H1 (cell line): ENCODE measurements at regions not wholly inside any gene's neighbourhood (a gene's known extent, or its start where the extent isn't known, plus 50 kb on each side); places are given as distances from the start of the nearest gene placed in this dataset.

Experiments used
- BCL11A ChIP-seq, 2 experiments: IDR thresholded peaks; one replicate each; pipeline ENCODE4 v1.6.1; 2011; ENCODE audit warnings: low read depth in 2 of 2, low read length in 2 of 2, mild to moderate bottlenecking in 2 of 2
- CTCF ChIP-seq, 3 experiments: IDR thresholded peaks; 1 replicate in 2 of 3; 2 replicates in 1 of 3; pipeline versions ENCODE4 v1.5.1 to v1.6.1; 2011; ENCODE audit warnings: low read length in 3 of 3, mild to moderate bottlenecking in 3 of 3, inconsistent platforms in 2 of 3, low read depth in 1 of 3, moderate library complexity in 1 of 3; ENCODE audit not compliant: insufficient read depth in 1 of 3; ENCODE audit errors: control extremely low read depth in 1 of 3
- EZH2 ChIP-seq: fragments of 200-600 bp; sonication (generic); IDR thresholded peaks from 2 replicates; pipeline ENCODE4 v1.7.1; 2012; ENCODE audit warnings: low read depth, mild to moderate bottlenecking, moderate library complexity, low read length, inconsistent platforms; ENCODE audit not compliant: severe bottlenecking
- GABPA ChIP-seq: IDR thresholded peaks from 2 replicates; pipeline ENCODE4 v1.6.1; 2011; ENCODE audit warnings: mild to moderate bottlenecking, low read length, moderate library complexity, borderline replicate concordance; ENCODE audit not compliant: insufficient read depth
- JUN ChIP-seq: IDR thresholded peaks from 2 replicates; pipeline ENCODE4 v1.6.1; 2011; ENCODE audit warnings: low read depth, mild to moderate bottlenecking, improper control_type of control experiment, low read length
- KDM1A ChIP-seq: fragments of 200-600, 300-600 bp; sonication (generic); IDR thresholded peaks from 2 replicates; pipeline ENCODE4 v1.7.1; 2016; ENCODE audit warnings: mild to moderate bottlenecking, low read length, borderline replicate concordance
- RFX5 ChIP-seq: IDR thresholded peaks from 2 replicates; pipeline ENCODE4 v1.6.1; 2011; ENCODE audit warnings: low read depth, low read length, improper control_type of control experiment, borderline replicate concordance
- SP1 ChIP-seq: IDR thresholded peaks from 2 replicates; pipeline ENCODE4 v1.6.1; 2011; ENCODE audit warnings: low read depth, low read length
- SP2 ChIP-seq: IDR thresholded peaks from 2 replicates; pipeline ENCODE4 v1.6.1; 2012; ENCODE audit warnings: mild to moderate bottlenecking, low read length, inconsistent platforms
- TAF1 ChIP-seq: IDR thresholded peaks from 2 replicates; pipeline ENCODE4 v1.6.1; 2011; ENCODE audit warnings: mild to moderate bottlenecking, low read depth, low read length
- USF2 ChIP-seq: IDR thresholded peaks from 2 replicates; pipeline ENCODE4 v1.6.1; 2011; ENCODE audit warnings: low read length, improper control_type of control experiment
- YY1 ChIP-seq: IDR thresholded peaks from 2 replicates; pipeline ENCODE4 v1.6.1; 2011; ENCODE audit warnings: low read depth, mild to moderate bottlenecking, low read length

GRCh38 chr2:228408529-228409227 is 227.2 kb upstream of the SPHKAP start:
- TF ChIP-seq GABPA, result no peak
- no peak for TF ChIP-seq SP1
- no peak for TF ChIP-seq TAF1
- TF ChIP-seq JUN, result no peak
- no peak for TF ChIP-seq CTCF (IDR thresholded peaks at IDR 0.05; ENCODE audit: control extremely low read depth in 1 of 3, insufficient read depth in 1 of 3, low read depth in 1 of 3, low read length in 3 of 3)
- no peak for TF ChIP-seq EZH2
- no peak for TF ChIP-seq RFX5
- TF ChIP-seq USF2, result no peak
- no peak for TF ChIP-seq KDM1A
- TF ChIP-seq YY1, result no peak
- no peak for TF ChIP-seq BCL11A (IDR thresholded peaks at IDR 0.05; ENCODE audit: low read depth in 2 of 2, low read length in 2 of 2)
- TF ChIP-seq SP2, result no peak
